GM23338 (cell line): ENCODE measurements at regions not wholly inside any gene's neighbourhood (a gene's known extent, or its start where the extent isn't known, plus 50 kb on each side); places are given as distances from the start of the nearest gene placed in this dataset.

ENCODE experiments used
- ATAC-seq: fragments of 200-7000 bp; cut with Tn5 transposase; 3 replicates; pipeline ENCODE4 v1.9.1; 2020
- DNase-seq: peaks from one replicate; pipeline ENCODE4 v3.0.0-alpha.2; 2015; ENCODE audit warnings: low spot score
- H2AFZ ChIP-seq: fragments of 200-600 bp; sonication (generic); 2 replicates; pipeline ENCODE4 v1.8.0; 2016; ENCODE audit warnings: antibody characterized with exemption, mild to moderate bottlenecking, moderate library complexity
- H3F3A ChIP-seq: fragments of 200-600 bp; sonication (generic); replicated peaks from 2 replicates; pipeline ENCODE4 v1.8.0; 2017; ENCODE audit warnings: antibody characterized with exemption, mixed run types, low read depth
- H3K27ac ChIP-seq: fragments of 200-600 bp; sonication (generic); 2 replicates; pipeline ENCODE4 v1.6.1; 2016; ENCODE audit warnings: low read depth
- H3K27me3 ChIP-seq: fragments of 200-600 bp; sonication (generic); 2 replicates; pipeline ENCODE4 v1.8.0; 2016; ENCODE audit warnings: mild to moderate bottlenecking, mixed run types, moderate library complexity; ENCODE audit not compliant: insufficient read depth
- H3K36me3 ChIP-seq: fragments of 200-600 bp; sonication (generic); 2 replicates; pipeline ENCODE4 v1.8.0; 2016; ENCODE audit warnings: mild to moderate bottlenecking; ENCODE audit not compliant: insufficient read depth
- H3K4me1 ChIP-seq: fragments of 200-600 bp; sonication (generic); 2 replicates; pipeline ENCODE4 v1.8.0; 2016; ENCODE audit warnings: mild to moderate bottlenecking, moderate library complexity; ENCODE audit not compliant: insufficient read depth
- H3K4me2 ChIP-seq: fragments of 200-600 bp; sonication (generic); 2 replicates; pipeline ENCODE4 v1.7.1; 2017; ENCODE audit warnings: mixed run types
- H3K4me3 ChIP-seq: fragments of 200-600 bp; sonication (generic); 2 replicates; pipeline ENCODE4 v1.6.1; 2016; ENCODE audit warnings: mixed run types
- H3K79me2 ChIP-seq: fragments of 200-600 bp; sonication (generic); replicated peaks from 2 replicates; pipeline ENCODE4 v1.8.0; 2017; ENCODE audit warnings: mild to moderate bottlenecking; ENCODE audit not compliant: insufficient read depth
- H3K9me2 ChIP-seq: fragments of 200-600 bp; sonication (generic); 2 replicates; pipeline ENCODE4 v1.8.0; 2017; ENCODE audit not compliant: insufficient read depth
- H4K20me1 ChIP-seq: fragments of 200-600 bp; sonication (generic); replicated peaks from 2 replicates; pipeline ENCODE4 v1.8.0; 2017; ENCODE audit warnings: mild to moderate bottlenecking; ENCODE audit not compliant: insufficient read depth
- H3K27ac Mint-ChIP-seq: 2 replicates; pipeline ENCODE4 v1.8.0; 2020; ENCODE audit warnings: inconsistent platforms, mild to moderate bottlenecking, moderate library complexity, mixed read lengths
- H3K27me3 Mint-ChIP-seq: 3 replicates; pipeline ENCODE4 v1.8.0; 2022; ENCODE audit warnings: low read depth, mild to moderate bottlenecking, moderate library complexity, mixed read lengths, inconsistent platforms; ENCODE audit not compliant: insufficient read depth, poor library complexity
- H3K36me3 Mint-ChIP-seq: 3 replicates; pipeline ENCODE4 v1.8.0; 2021; ENCODE audit warnings: low read depth, mild to moderate bottlenecking, inconsistent platforms, moderate library complexity, mixed read lengths
- H3K4me1 Mint-ChIP-seq: 3 replicates; pipeline ENCODE4 v1.8.0; 2020; ENCODE audit warnings: mild to moderate bottlenecking, inconsistent platforms, mixed read lengths
- H3K4me3 Mint-ChIP-seq: 3 replicates; pipeline ENCODE4 v1.8.0; 2021; ENCODE audit warnings: moderate library complexity, mild to moderate bottlenecking, inconsistent platforms, mixed read lengths
- H3K9me3 Mint-ChIP-seq: 3 replicates; pipeline ENCODE4 v1.8.0; 2020; ENCODE audit warnings: moderate library complexity, mild to moderate bottlenecking, inconsistent platforms, mixed read lengths
- CREB1 ChIP-seq: fragments of 250-450 bp; sonication (Bioruptor Pico); IDR thresholded peaks from 2 replicates; pipeline ENCODE4 v1.5.0; 2020; ENCODE audit warnings: low read depth, mild to moderate bottlenecking, moderate library complexity
- EZH2 ChIP-seq: fragments of 200-600 bp; sonication (generic); IDR thresholded peaks from one replicate; pipeline ENCODE4 v1.8.0; 2017; ENCODE audit warnings: antibody characterized with exemption, mild to moderate bottlenecking, low read depth; ENCODE audit not compliant: unreplicated experiment
- EZH2phosphoT487 ChIP-seq: fragments of 200-600 bp; sonication (generic); IDR thresholded peaks from one replicate; pipeline ENCODE4 v1.8.1; 2018; ENCODE audit warnings: antibody characterized with exemption; ENCODE audit not compliant: unreplicated experiment
- JUNB ChIP-seq: IDR thresholded peaks from one replicate; pipeline ENCODE4 v1.6.1; 2016; ENCODE audit warnings: antibody characterized with exemption; ENCODE audit not compliant: unreplicated experiment
- NANOG ChIP-seq: IDR thresholded peaks from 2 replicates; pipeline ENCODE4 v1.6.1; 2016; ENCODE audit warnings: antibody characterized with exemption, borderline replicate concordance
- POLR2AphosphoS5 ChIP-seq: IDR thresholded peaks from 2 replicates; pipeline ENCODE4 v1.6.1; 2016; ENCODE audit warnings: antibody characterized with exemption, low read depth
- STAT1 ChIP-seq: IDR thresholded peaks from one replicate; pipeline ENCODE4 v1.6.1; 2016; ENCODE audit warnings: antibody characterized with exemption; ENCODE audit not compliant: unreplicated experiment
- ZNF114 ChIP-seq: fragments of 250-450 bp; sonication (Bioruptor Pico); IDR thresholded peaks from 2 replicates; pipeline ENCODE4 v1.5.0; 2020; ENCODE audit warnings: mild to moderate bottlenecking, moderate library complexity
- ZNF331 ChIP-seq: fragments of 250-450 bp; sonication (Bioruptor Pico); IDR thresholded peaks from 2 replicates; pipeline ENCODE4 v1.5.0; 2020; ENCODE audit warnings: low read depth, mild to moderate bottlenecking, moderate library complexity
- TF ChIP-seq, protein P1 (sequence below): IDR thresholded peaks from 2 replicates; pipeline ENCODE4 v1.6.1; 2016; ENCODE audit warnings: antibody characterized with exemption
- TF ChIP-seq, protein P2 (sequence below), 2 experiments: fragments of 200-600 bp in 1 of 2; sonication (generic) in 1 of 2; conservative IDR thresholded peaks; 2 replicates each; pipeline versions ENCODE4 v1.5.1 to v1.6.1; 2016 to 2017; ENCODE audit warnings: antibody characterized with exemption in 2 of 2, low read depth in 2 of 2, mild to moderate bottlenecking in 2 of 2, moderate library complexity in 1 of 2
- TF ChIP-seq, protein P3 (sequence below): fragments of 250-450 bp; sonication (Bioruptor Pico); IDR thresholded peaks from 2 replicates; pipeline ENCODE4 v1.5.0; 2020; ENCODE audit warnings: mild to moderate bottlenecking, moderate library complexity
- TF ChIP-seq, protein P4 (sequence below): IDR thresholded peaks from one replicate; pipeline ENCODE4 v1.6.1; 2018; ENCODE audit warnings: antibody characterized with exemption; ENCODE audit not compliant: unreplicated experiment

DNA sequence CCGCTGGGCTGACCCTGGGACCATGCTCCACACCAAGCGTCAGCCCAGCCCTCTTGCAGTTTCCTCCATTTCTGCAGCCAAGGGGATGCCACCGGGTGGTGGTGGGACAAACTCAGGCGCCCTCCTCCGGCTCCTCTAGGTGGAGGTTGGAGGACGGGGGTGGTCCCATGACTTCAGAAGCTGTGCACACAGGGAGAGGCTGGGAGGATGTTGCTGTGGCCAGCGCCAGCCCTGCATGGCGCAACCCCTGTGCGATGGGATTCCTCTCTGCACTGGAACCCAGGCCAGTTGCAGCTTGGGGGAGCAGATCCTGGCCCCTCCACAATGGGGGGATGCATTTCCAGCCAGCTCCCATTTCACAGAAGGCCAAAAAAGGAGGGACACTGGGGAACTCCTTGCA lies 246.5 kb downstream of the C16orf95 start:
- ATAC-seq: peak; percentile 27; the same call in 1 of the 3 replicates
- H3K4me3 Mint-ChIP-seq: no peak overlapping the region
- no peaks in the 10 kb centered on the region for H3K36me3 Mint-ChIP-seq
- H3K36me3 ChIP-seq: no peaks in the 10 kb centered on the region
- H3K27ac ChIP-seq: no peak overlapping the region
- peaks cover 11% of the 10 kb centered on the region; the same call in 1 of the 2 replicates for H3K4me1 ChIP-seq
- TF ChIP-seq ZNF114 (no peak), JUNB (no peak), CREB1 (CRISPR knock-in tag) (no peak), STAT1 (no peak), ZNF331 (CRISPR knock-in tag) (no peak), POLR2AphosphoS5 (no peak), EZH2 (no peak), EZH2phosphoT487 (no peak), NANOG (no peak)
- TF ChIP-seq, protein P1, sequence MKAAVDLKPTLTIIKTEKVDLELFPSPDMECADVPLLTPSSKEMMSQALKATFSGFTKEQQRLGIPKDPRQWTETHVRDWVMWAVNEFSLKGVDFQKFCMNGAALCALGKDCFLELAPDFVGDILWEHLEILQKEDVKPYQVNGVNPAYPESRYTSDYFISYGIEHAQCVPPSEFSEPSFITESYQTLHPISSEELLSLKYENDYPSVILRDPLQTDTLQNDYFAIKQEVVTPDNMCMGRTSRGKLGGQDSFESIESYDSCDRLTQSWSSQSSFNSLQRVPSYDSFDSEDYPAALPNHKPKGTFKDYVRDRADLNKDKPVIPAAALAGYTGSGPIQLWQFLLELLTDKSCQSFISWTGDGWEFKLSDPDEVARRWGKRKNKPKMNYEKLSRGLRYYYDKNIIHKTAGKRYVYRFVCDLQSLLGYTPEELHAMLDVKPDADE: no peak
- TF ChIP-seq, protein P2, sequence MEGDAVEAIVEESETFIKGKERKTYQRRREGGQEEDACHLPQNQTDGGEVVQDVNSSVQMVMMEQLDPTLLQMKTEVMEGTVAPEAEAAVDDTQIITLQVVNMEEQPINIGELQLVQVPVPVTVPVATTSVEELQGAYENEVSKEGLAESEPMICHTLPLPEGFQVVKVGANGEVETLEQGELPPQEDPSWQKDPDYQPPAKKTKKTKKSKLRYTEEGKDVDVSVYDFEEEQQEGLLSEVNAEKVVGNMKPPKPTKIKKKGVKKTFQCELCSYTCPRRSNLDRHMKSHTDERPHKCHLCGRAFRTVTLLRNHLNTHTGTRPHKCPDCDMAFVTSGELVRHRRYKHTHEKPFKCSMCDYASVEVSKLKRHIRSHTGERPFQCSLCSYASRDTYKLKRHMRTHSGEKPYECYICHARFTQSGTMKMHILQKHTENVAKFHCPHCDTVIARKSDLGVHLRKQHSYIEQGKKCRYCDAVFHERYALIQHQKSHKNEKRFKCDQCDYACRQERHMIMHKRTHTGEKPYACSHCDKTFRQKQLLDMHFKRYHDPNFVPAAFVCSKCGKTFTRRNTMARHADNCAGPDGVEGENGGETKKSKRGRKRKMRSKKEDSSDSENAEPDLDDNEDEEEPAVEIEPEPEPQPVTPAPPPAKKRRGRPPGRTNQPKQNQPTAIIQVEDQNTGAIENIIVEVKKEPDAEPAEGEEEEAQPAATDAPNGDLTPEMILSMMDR (conservative IDR thresholded peaks at IDR 0.05; ENCODE audit: low read depth in 2 of 2): no peak
- TF ChIP-seq, protein P3, sequence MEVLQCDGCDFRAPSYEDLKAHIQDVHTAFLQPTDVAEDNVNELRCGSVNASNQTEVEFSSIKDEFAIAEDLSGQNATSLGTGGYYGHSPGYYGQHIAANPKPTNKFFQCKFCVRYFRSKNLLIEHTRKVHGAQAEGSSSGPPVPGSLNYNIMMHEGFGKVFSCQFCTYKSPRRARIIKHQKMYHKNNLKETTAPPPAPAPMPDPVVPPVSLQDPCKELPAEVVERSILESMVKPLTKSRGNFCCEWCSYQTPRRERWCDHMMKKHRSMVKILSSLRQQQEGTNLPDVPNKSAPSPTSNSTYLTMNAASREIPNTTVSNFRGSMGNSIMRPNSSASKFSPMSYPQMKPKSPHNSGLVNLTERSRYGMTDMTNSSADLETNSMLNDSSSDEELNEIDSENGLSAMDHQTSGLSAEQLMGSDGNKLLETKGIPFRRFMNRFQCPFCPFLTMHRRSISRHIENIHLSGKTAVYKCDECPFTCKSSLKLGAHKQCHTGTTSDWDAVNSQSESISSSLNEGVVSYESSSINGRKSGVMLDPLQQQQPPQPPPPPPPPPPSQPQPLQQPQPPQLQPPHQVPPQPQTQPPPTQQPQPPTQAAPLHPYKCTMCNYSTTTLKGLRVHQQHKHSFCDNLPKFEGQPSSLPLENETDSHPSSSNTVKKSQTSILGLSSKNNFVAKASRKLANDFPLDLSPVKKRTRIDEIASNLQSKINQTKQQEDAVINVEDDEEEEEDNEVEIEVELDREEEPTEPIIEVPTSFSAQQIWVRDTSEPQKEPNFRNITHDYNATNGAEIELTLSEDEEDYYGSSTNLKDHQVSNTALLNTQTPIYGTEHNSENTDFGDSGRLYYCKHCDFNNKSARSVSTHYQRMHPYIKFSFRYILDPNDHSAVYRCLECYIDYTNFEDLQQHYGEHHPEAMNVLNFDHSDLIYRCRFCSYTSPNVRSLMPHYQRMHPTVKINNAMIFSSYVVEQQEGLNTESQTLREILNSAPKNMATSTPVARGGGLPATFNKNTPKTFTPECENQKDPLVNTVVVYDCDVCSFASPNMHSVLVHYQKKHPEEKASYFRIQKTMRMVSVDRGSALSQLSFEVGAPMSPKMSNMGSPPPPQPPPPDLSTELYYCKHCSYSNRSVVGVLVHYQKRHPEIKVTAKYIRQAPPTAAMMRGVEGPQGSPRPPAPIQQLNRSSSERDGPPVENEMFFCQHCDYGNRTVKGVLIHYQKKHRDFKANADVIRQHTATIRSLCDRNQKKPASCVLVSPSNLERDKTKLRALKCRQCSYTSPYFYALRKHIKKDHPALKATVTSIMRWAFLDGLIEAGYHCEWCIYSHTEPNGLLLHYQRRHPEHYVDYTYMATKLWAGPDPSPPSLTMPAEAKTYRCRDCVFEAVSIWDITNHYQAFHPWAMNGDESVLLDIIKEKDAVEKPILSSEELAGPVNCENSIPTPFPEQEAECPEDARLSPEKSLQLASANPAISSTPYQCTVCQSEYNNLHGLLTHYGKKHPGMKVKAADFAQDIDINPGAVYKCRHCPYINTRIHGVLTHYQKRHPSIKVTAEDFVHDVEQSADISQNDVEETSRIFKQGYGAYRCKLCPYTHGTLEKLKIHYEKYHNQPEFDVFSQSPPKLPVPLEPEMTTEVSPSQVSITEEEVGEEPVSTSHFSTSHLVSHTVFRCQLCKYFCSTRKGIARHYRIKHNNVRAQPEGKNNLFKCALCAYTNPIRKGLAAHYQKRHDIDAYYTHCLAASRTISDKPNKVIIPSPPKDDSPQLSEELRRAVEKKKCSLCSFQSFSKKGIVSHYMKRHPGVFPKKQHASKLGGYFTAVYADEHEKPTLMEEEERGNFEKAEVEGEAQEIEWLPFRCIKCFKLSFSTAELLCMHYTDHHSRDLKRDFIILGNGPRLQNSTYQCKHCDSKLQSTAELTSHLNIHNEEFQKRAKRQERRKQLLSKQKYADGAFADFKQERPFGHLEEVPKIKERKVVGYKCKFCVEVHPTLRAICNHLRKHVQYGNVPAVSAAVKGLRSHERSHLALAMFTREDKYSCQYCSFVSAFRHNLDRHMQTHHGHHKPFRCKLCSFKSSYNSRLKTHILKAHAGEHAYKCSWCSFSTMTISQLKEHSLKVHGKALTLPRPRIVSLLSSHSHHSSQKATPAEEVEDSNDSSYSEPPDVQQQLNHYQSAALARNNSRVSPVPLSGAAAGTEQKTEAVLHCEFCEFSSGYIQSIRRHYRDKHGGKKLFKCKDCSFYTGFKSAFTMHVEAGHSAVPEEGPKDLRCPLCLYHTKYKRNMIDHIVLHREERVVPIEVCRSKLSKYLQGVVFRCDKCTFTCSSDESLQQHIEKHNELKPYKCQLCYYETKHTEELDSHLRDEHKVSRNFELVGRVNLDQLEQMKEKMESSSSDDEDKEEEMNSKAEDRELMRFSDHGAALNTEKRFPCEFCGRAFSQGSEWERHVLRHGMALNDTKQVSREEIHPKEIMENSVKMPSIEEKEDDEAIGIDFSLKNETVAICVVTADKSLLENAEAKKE (CRISPR knock-in tag): no peak
- TF ChIP-seq, protein P4, sequence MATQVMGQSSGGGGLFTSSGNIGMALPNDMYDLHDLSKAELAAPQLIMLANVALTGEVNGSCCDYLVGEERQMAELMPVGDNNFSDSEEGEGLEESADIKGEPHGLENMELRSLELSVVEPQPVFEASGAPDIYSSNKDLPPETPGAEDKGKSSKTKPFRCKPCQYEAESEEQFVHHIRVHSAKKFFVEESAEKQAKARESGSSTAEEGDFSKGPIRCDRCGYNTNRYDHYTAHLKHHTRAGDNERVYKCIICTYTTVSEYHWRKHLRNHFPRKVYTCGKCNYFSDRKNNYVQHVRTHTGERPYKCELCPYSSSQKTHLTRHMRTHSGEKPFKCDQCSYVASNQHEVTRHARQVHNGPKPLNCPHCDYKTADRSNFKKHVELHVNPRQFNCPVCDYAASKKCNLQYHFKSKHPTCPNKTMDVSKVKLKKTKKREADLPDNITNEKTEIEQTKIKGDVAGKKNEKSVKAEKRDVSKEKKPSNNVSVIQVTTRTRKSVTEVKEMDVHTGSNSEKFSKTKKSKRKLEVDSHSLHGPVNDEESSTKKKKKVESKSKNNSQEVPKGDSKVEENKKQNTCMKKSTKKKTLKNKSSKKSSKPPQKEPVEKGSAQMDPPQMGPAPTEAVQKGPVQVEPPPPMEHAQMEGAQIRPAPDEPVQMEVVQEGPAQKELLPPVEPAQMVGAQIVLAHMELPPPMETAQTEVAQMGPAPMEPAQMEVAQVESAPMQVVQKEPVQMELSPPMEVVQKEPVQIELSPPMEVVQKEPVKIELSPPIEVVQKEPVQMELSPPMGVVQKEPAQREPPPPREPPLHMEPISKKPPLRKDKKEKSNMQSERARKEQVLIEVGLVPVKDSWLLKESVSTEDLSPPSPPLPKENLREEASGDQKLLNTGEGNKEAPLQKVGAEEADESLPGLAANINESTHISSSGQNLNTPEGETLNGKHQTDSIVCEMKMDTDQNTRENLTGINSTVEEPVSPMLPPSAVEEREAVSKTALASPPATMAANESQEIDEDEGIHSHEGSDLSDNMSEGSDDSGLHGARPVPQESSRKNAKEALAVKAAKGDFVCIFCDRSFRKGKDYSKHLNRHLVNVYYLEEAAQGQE: no peak
- peaks cover 26% of the 10 kb centered on the region for H3K4me1 Mint-ChIP-seq
- H3K4me2 ChIP-seq: no peak overlapping the region
- DNase-seq: no peak
- no peaks in the 10 kb centered on the region for H3K9me2 ChIP-seq
- no peaks in the 10 kb centered on the region for H3K27me3 ChIP-seq
- no peaks in the 10 kb centered on the region for H3K79me2 ChIP-seq
- no peaks in the 10 kb centered on the region for H3F3A ChIP-seq
- no peak overlapping the region for H3K27ac Mint-ChIP-seq
- no peak overlapping the region for H3K4me3 ChIP-seq
- H3K9me3 Mint-ChIP-seq: no peaks in the 10 kb centered on the region
- H2AFZ ChIP-seq: peak overlapping the region; percentile 86
- peaks cover 3% of the 10 kb centered on the region for H3K27me3 Mint-ChIP-seq
- no peaks in the 10 kb centered on the region for H4K20me1 ChIP-seq
